NCI-H460 (cell line): ENCODE measurements at regions not wholly inside any gene's neighbourhood (a gene's known extent, or its start where the extent isn't known, plus 50 kb on each side); places are given as distances from the start of the nearest gene placed in this dataset.
A peak's percentile ranks its signal among the peaks of the same experiment; 100 is the strongest.

Source experiments
- DNase-seq: peaks from one replicate; pipeline ENCODE4 v3.0.0-alpha.2; 2016; ENCODE audit warnings: low read depth; ENCODE audit errors: extremely low read depth

DNA sequence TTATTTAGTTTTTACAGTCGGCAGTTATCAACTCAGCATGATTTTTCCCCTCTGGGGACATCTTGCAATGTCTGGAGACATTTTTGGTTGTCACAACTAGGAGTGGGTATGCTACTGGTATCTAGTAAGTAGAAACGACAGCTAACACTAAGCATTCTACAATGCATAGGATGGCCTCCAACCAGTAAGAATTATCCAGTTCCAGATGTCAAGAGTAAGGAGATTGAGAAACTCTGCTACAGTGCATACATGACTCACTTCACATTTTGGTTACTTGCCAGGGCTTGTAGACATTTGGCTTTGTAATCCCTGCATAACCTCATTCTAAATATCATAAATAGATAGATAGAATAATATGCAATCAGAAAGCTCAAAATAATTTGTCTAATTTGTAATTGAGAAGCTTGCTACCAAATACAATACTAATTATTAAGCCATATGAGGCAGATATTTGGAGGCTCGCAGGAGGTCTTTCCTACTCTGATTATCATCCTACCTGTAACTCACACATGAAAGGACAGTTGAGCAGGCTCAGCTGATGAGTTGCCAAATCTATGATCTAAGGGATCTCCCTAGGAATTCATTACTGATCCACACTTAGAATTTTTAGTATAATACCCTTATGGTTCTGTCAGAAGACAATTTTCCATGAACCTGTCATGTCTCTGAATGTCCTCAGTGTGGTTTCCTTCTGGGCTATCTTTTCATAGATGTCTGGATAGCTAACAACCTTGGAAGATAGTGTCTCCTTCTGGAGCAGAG is 346.9 kb upstream of the TLE4 start:
- DNase-seq: peak; percentile 11

DNA sequence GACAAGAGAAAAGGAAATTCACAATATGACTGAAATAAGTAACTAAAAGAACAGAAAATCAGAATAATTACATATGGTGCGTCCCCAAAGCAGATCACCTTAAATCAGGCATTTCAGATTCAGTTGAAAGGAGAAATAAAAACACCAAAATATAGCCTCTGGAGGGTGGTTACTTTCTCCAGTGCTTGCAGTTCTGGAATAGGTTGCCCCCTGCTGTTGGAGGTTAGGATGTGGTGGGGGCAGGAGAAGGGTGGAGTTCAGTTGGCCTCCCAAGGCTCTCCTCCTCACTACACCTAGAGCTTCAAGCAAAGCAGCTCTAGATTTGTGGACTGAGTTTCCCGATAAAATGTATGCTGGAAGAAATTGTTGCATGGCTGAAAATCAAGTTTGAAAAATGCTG is 338.2 kb upstream of the TLE4 start:
- DNase-seq: peak; percentile 8

DNA sequence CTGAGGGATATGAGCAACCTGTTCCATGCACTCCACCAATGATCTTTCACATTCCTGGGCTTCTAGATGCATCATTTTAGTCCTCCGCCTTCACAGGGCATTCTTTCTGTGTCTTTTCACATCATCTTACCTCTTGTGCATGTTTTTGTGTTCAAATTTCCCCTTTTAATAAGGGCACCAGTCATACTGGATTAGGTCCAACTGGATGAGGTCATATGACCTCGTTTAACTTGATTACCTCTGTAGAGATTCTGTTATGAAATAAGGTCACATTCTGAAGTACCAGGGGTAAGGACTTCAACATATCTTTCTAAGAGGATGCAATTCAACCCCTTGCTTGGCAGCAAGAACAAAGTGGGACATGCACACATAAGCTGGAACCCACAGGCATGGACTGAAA is 335.3 kb upstream of the TLE4 start:
- DNase-seq: no peak

DNA sequence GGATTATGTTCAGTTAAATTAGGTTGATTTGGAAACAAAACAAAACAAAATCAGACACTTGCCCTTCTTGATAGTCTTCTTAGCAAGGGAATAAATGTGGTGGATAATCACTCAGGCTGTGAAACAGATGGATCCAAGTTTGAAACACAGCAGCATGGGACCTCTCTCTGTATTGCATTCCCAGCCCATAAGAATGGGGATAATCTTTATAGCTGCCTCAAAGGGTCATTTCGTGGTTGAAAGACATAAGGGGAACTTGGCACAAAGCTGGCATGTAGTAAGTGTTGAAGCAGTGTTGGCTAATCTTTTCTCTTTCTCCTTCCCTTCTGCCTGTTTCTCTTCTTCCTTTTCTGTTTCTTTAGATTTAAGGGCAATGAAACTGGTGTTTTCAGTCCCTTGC is 333.9 kb upstream of the TLE4 start:
- no peak for DNase-seq

DNA sequence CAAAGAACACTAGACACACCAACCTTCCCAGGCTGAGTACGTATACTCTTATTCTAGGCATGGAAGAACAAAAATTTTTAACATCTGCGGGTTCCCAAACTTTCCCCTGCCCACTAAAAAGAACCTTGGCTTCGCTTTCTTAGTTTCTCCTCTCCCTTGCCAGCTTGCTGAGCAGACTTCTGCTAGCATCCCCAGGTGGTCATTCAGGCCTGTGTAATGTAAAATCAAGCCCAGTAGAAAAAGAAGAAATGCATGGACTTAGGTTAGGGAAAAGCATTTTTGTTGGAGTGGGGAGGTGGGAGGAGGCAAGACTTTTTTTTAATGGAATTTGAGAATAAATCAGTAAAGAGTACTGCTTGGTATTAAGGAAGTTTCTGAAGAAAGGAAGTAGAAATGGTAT is 331.0 kb upstream of the TLE4 start:
- DNase-seq: no peak

DNA sequence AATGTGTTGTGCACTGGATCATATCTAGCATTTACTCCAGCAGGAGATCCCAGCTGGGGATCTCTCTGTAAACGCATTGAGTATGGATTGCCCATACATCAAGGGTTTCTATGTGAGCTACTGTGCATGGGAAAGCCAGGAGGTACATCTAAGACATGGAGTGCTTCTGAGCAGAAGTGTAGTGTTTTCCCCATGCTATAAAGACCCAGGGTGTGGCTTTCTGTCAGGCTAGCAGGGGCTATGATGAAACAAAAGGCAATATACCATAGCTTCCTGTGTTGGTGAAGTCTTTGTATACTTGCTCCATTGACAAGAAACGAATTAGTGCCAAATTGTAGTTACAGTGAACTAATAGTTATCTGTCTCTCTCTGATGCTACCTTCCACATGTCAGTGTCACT is 329.3 kb upstream of the TLE4 start:
- peak; percentile 54 for DNase-seq

DNA sequence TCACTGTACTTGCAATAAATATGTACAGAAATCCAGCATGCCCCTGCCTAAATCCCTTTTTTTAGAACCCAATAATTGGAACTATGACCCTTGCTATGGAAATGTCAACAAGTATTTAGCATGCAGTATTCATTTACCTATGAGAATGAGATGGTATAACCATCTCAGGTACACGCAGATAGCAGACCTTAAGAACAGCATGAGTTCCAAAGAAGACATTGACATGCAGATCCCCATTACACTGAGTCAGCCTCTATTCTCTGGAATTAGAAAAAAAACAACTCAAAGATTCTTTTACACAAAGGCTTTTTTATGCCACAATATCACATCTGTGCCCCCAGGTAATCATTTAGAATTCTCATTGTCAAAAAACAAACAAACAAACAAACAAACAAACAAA is 325.6 kb upstream of the TLE4 start:
- DNase-seq: no peak

DNA sequence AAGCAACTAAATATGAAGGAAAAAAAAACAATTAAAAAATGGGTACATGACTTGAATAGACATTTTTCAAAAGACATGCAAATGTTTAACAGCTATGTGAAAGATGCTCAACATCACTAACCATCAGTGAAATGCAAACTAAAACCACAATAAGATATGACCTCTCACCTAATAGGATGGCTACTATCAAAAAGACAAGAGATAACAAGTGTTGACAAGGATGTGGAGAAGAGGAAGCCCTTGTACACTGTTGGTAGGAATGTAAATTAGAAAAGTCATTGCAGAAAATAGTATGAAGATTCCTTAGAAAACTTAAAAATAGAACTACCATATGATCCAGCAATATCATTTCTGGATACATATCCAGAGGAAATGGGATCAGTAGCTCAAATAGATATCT is 324.7 kb upstream of the TLE4 start:
- no peak for DNase-seq

DNA sequence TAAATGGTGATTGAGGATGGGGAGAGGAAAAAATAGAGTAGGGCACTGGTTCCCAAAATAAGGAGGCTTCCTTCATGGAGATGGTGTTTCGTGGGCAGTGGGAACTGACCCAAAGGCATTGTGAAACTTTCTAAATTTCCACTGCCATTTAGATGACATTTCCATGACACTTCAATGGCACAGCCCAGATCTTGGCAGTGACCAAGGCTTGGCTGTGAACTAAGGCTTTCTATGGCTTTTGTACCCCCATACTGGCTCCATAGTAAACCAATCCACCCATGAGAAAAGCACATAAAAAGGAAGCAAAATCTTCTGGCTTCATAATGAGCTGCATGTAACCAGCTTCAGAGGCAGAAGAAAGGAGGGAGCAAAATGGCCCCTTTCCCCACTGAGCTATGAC is 321.0 kb upstream of the TLE4 start:
- no peak for DNase-seq

DNA sequence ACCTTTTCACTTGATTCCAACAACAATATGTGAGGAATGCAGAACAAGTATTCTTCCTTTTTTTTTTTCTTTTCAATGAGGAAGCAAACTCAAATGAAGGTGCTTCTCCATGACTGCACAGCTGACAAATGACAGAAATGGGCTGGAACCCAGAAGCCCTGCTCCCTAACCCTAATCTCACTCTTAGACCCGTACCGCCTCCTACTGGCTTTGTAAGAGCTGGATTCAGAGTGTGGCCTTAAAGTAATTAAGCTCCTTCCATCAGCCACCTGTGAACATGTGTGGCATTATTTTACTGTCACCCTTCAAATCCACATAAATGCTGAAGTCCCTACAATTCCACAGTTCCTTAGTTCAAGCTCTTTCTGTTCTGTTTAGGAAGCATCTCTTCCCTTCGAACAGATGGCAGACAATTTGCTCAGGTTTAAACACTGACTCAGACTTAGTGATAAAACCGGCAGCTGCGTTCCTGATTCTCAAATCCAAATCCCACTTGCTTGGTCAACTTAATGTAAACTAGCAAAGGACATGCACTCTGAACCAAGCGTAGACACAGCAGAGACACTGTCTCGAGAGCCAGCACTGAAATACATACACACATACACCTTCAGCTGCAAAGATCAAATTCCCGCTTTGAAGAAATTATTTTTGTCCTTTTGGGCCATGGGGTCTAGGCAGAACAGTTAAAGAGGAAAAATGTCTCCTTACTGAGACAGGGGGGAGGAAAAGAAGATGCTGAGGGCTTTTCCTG is 316.7 kb upstream of the TLE4 start:
- no peak for DNase-seq

DNA sequence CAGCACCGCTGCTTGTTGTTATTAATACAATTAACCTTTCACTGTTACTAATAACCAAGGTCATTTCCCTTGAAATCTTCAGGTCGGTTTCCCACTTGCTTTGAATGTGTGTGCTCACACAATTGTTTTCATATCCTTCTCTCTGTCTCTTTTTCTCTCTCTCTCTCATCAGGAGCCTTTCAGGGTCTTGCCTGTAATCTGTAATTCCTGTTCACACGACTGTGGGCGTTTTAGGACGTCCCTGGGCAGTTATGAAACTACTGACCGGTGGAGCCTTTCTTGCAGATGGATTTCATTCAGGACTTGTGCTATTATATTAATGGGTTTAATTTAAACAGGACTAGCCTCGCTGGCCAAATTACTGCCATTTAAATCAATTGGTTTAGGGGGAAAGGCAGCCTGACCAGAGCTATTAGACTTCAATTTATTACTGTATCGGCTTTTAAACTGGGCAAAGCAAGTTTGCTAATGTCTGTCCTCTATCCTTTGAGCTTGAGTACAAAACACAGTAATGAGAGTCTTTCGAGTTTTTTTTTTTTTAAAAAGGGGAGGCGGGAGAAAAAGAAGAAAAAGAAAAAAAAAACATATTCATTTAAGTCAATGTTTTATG is 316.0 kb upstream of the TLE4 start:
- DNase-seq: no peak

DNA sequence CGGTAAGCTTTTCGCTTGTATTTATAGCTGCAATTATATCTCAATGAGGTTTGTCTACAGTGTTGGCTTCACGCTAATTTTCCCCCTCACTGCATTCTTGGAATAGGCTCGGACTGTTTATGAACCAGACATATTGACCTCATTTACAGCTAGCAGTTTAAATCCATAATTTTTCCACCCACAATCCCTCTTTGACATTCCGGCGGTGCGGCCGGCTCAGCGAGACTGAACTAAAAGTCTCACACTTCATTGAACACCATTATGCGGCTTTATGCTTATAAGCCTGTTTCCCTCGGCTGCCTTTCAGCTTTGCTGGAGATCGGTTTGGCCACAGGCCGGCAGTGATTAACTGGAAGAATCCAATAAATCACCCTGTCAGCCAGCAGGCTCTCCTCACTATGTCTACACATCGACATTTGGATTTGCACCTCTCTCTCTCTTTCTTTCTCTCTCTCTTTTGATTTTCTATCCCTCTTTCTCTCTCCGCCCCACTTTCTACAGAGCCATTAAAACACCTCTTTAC is 315.0 kb upstream of the TLE4 start:
- no peak for DNase-seq

DNA sequence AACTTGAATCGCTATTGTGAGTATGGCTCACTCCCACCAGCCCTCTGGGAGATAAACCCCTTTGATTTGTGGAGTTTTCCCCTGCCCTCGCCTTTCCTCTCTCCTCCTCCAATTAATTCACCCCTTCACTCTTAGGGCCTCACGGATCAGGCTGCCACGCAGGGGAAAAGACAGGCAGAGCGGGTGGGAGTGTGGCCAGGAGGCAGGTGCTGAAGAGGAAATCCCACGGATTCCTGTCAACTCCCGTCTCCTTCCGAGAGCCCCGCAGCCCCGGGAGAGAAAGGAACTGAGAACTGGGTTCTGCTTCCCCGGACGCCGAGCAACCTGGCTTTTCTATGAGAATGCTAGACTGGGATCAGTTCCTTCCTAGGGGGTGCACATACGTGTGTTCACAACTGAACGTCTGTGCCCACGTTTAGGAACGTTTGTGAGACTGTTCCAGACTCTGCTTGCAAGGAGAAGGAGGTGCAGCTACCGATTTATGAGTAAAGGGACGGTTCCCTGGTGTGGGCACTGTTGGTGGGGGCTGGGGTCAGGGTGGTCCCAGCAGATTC is 314.5 kb upstream of the TLE4 start:
- no peak for DNase-seq

DNA sequence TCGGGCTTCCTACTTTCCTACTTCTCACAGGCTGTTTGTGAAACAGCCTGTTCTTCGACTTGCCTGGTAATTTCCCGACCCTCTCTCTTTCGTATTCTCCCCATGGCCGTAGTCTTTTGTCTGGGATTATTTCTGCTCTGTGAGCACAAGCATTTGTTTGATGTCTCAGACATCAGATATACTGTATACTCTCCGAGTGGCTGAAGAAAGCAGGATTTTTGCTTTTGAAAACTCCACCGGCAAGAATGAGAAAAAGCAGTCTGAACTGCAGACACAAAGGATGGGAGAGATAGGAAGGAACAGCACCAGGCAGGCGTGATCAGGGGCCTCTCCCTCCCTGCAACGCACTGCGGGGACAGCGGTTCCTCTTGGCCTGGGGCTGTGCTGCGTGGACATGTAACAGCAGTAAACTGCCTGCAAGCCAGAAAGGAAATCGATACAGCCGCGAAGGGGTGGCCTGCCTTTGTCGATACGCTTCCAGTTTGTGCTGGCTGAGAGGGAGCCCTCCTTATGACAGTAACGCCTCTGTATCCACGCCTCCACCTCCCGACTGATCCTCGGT is 313.9 kb upstream of the TLE4 start:
- DNase-seq: no peak

DNA sequence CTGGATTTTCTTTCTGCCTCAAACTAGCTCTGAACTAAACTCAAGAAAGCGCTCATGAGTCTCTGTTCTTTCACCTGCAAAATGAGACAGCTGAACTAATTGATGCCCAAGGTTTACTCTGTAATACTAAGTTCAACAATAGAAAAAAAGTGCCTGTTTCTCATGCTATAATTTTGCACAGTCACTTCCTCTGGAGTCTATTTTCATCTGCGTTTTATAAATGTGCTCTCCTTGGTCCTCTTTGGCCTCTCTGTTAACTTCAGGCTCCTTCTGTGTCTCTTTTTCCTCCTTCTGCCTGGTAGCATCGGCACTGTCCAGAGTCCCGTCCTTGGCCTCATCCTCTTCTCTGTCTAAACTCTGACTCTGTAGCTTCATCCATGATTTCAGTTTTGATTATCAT is 311.9 kb upstream of the TLE4 start:
- DNase-seq: no peak

DNA sequence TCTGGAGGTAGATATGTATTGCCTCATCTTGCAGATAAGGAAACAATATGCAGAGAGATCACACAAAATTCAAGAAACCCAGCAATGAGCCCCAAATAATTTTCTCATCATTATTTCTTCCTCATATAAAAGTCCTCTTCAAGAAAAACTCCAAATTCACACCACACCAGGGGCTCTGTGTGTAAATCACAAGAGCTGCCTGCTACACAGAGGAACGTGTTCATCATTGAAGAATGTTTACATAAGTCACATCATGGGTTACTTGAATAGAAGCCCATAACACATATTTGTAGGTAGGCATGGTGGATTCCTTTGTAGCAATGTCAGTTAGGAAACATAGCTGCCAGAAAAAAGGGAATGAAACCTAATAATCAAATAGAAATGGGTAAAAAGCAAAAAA is 308.1 kb upstream of the TLE4 start:
- DNase-seq: no peak

DNA sequence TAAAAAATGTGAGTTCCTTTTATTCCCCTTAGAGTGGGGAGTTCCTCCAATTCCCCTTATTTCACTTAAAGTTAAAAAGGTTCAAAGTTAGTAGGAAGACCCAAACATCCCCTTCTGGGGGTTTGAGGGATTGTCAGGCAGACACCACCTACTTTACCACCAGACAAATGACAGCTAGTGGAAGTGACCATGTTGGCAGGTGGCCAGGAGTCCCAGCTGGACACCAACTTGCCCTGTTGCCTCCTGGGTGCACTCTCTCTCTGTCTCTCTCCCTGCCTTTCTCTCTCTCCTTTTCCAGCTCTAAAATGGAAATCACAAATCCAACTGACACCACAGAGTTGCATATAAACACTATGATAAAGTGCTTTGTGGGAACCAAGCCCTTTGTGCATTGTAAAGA is 307.7 kb upstream of the TLE4 start:
- no peak for DNase-seq

DNA sequence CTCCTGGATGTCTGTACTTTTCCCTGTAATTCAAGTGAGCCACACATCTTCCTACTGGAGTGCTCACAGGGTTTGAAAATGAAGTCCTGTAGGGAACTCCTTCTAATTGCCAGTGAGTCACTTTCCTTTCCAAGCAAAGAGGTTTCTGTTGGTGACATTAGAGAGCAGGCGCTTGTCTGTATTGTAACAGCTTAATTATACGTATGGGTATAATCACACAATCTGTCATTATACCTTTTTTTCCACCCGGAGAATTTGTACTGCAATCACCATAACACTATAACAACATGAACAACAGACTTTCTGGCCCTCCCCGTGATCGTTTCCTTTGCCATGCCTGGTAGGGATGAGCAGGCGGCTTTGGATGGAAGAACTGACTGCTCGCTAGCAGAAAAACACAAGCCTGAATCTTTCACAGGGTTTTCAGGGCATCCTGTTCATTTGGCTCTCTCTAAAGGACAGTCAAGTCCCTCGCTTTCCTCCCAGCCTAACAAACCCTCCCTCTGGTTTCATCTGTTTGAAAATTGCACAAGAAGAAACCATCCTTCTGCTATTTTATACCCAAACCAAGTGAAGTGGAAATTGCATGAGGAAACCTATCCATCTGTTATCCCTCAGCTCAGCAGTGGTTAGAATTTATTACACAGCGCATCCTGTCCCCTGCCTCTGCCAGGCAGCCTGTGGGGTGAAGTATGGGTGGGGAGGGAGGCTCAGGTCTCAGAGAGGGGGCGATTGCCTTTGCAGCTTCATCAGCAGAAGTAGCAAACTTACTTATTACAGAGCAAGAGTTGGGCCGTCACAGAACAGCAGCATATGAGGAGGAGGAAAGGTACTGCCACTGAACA is 307.0 kb upstream of the TLE4 start:
- DNase-seq: no peak

DNA sequence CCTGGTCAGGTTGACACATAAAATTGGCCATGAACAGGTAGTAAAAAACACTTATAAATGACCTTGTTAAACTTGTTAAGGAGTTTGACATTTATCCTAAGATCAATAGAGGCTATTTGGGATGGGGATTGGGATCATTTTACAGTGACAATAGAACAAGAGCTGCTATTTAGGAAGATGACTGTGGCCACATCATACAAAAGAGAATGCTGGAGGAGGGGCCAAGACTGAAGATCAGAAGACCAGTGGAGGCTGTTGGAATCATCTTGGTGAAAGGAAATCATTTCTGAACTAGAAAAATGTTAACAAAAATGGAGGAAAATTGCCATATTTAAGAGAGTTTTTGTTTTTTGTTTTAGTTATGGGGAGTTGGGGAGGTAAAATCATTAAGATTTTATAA is 304.8 kb upstream of the TLE4 start:
- DNase-seq: no peak

DNA sequence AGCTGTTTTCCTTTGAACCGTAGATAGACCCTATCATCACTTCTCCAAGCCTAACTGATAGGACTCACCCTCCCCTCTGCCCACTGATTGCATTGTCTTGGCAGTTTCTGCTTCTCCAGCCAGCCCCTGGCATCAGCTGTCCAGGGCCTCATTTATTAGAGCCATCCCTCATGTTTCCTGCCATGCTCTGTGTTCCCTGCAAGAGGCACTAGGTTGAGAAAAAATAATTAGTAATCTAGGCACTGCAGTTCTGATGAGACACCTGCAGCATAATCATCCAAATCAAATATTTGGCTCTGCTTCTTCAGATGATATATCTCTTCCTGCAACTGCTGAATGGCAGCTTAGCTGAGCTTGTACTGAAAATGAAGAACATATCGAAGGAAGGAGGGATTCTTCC is 303.0 kb upstream of the TLE4 start:
- no peak for DNase-seq
